GM23248 (cell line): ENCODE measurements at regions not wholly inside any gene's neighbourhood (a gene's known extent, or its start where the extent isn't known, plus 50 kb on each side); places are given as distances from the start of the nearest gene placed in this dataset.

Experiments
- DNase-seq: peaks from one replicate; pipeline ENCODE4 v3.0.0-alpha.2; 2015
- H2AFZ ChIP-seq: fragments of 200-600 bp; sonication (generic); 2 replicates; pipeline ENCODE4 v1.6.1; 2016; ENCODE audit warnings: antibody characterized with exemption
- H3F3A ChIP-seq: fragments of 200-600 bp; sonication (generic); 2 replicates; pipeline ENCODE4 v1.6.1; 2016; ENCODE audit warnings: mild to moderate bottlenecking, antibody characterized with exemption, mixed run types; ENCODE audit not compliant: insufficient read depth
- H3K27ac ChIP-seq: fragments of 200-600 bp; sonication (generic); 2 replicates; pipeline ENCODE4 v1.5.1; 2016; ENCODE audit warnings: mild to moderate bottlenecking
- H3K27me3 ChIP-seq: fragments of 200-600 bp; sonication (generic); replicated peaks from 2 replicates; pipeline ENCODE4 v1.6.1; 2016; ENCODE audit warnings: mild to moderate bottlenecking; ENCODE audit not compliant: insufficient read depth
- H3K36me3 ChIP-seq: fragments of 200-600 bp; sonication (generic); 2 replicates; pipeline ENCODE4 v1.6.1; 2016; ENCODE audit warnings: low read depth, mild to moderate bottlenecking
- H3K4me1 ChIP-seq: fragments of 200-600 bp; sonication (generic); 2 replicates; pipeline ENCODE4 v1.6.1; 2016; ENCODE audit warnings: mild to moderate bottlenecking; ENCODE audit not compliant: insufficient read depth
- H3K4me2 ChIP-seq: fragments of 200-600 bp; sonication (generic); one replicate; pipeline ENCODE4 v1.6.1; 2016; ENCODE audit warnings: mild to moderate bottlenecking; ENCODE audit not compliant: unreplicated experiment
- H3K4me3 ChIP-seq: fragments of 200-600 bp; sonication (generic); 2 replicates; pipeline ENCODE4 v1.5.1; 2016; ENCODE audit warnings: mild to moderate bottlenecking
- H3K79me2 ChIP-seq: fragments of 200-600 bp; sonication (generic); 2 replicates; pipeline ENCODE4 v1.6.1; 2016; ENCODE audit warnings: mild to moderate bottlenecking; ENCODE audit not compliant: insufficient read depth
- H3K9ac ChIP-seq: fragments of 200-600 bp; sonication (generic); 2 replicates; pipeline ENCODE4 v1.6.1; 2016; ENCODE audit warnings: mild to moderate bottlenecking
- H3K9me2 ChIP-seq: fragments of 200-600 bp; sonication (generic); 2 replicates; pipeline ENCODE4 v1.6.1; 2016; ENCODE audit warnings: mixed run types, mild to moderate bottlenecking, moderate library complexity; ENCODE audit not compliant: insufficient read depth
- H3K9me3 ChIP-seq: fragments of 200-600 bp; sonication (generic); one replicate; pipeline ENCODE4 v1.6.1; 2017; ENCODE audit warnings: low read depth
- H4K20me1 ChIP-seq: fragments of 200-600 bp; sonication (generic); 2 replicates; pipeline ENCODE4 v1.6.0; 2016; ENCODE audit not compliant: insufficient read depth
- EZH2 ChIP-seq: fragments of 200-600 bp; sonication (generic); IDR thresholded peaks from 2 replicates; pipeline ENCODE4 v1.6.1; 2018; ENCODE audit warnings: antibody characterized with exemption, mild to moderate bottlenecking; ENCODE audit not compliant: insufficient read depth, poor library complexity, severe bottlenecking
- EZH2phosphoT487 ChIP-seq: fragments of 200-600 bp; sonication (generic); IDR thresholded peaks from 2 replicates; pipeline ENCODE4 v1.6.1; 2018; ENCODE audit warnings: antibody characterized with exemption, moderate library complexity, mild to moderate bottlenecking, low read depth; ENCODE audit not compliant: insufficient read depth
- WGBS, 2 experiments: methylation state at CpG; one replicate each; pipeline ENCODE4 v1.1.6; 2015 to 2017; ENCODE audit warnings: low lambda C conversion rate in 2 of 2, low coverage in 1 of 2; ENCODE audit errors: missing lambda C conversion rate in 2 of 2; 5-methylcytosine and 5-hydroxymethylcytosine counted together
- in situ Hi-C: fragments of 300-500 bp; cut with MboI; formaldehyde crosslinking; loops from 2 replicates; pipeline ENCODE4 v1.15.0; 2020

GRCh38 chr5:2217219-2217618 lies 334.5 kb upstream of the IRX4 start:
- H3K27me3 ChIP-seq = no peaks in the 10 kb centered on the region
- no peaks in the 10 kb centered on the region for H3K9me2 ChIP-seq
- 23 to 29% methylated on average over 4 of the region's 4 CpGs for WGBS, 2 experiments
- no peaks in the 10 kb centered on the region for H4K20me1 ChIP-seq
- no peaks in the 10 kb centered on the region for H3K79me2 ChIP-seq
- TF ChIP-seq EZH2phosphoT487 (no peak), EZH2 (no peak)
- no peak overlapping the region for H3K27ac ChIP-seq
- H3K4me3 ChIP-seq = no peak overlapping the region
- H3K36me3 ChIP-seq = no peaks in the 10 kb centered on the region
- no peak overlapping the region for H3K4me2 ChIP-seq
- no peak overlapping the region for H2AFZ ChIP-seq
- in situ Hi-C loops = no loop called here
- no peak overlapping the region for H3K9ac ChIP-seq
- H3F3A ChIP-seq = no peaks in the 10 kb centered on the region
- H3K4me1 ChIP-seq = no peaks in the 10 kb centered on the region
- no peaks in the 10 kb centered on the region for H3K9me3 ChIP-seq
- no peak for DNase-seq

- Histone ChIP-seq H4K20me1 (no peaks in the 10 kb centered on the region), H3K9me3 (no peaks in the 10 kb centered on the region), H3K9me2 (no peaks in the 10 kb centered on the region), H2AFZ (no peak overlapping the region), H3K79me2 (no peaks in the 10 kb centered on the region), H3F3A (no peaks in the 10 kb centered on the region), H3K4me1 (no peaks in the 10 kb centered on the region), H3K27ac (no peak overlapping the region), H3K27me3 (no peaks in the 10 kb centered on the region), H3K9ac (no peak overlapping the region), H3K4me2 (no peak overlapping the region), H3K36me3 (no peaks in the 10 kb centered on the region), H3K4me3 (no peak overlapping the region)
- in situ Hi-C loops = no loop called here
- WGBS, 2 experiments = 7 to 16% methylated on average over 15 of the region's 15 CpGs
- TF ChIP-seq EZH2 = no peak
- TF ChIP-seq EZH2phosphoT487 = no peak
- no peak for DNase-seq
These were observed 332.3 kb upstream of the IRX4 start for GRCh38 chr5:2214910-2215590.

- Histone ChIP-seq H2AFZ (no peak overlapping the region), H3K27ac (no peak overlapping the region), H4K20me1 (no peaks in the 10 kb centered on the region), H3K4me2 (no peak overlapping the region), H3K27me3 (no peaks in the 10 kb centered on the region), H3K9me2 (no peaks in the 10 kb centered on the region), H3K79me2 (no peaks in the 10 kb centered on the region), H3K36me3 (no peaks in the 10 kb centered on the region), H3K9me3 (no peaks in the 10 kb centered on the region), H3K9ac (no peak overlapping the region), H3K4me1 (no peaks in the 10 kb centered on the region), H3K4me3 (no peak overlapping the region), H3F3A (no peaks in the 10 kb centered on the region)
- DNase-seq = no peak
- TF ChIP-seq EZH2 (no peak), EZH2phosphoT487 (no peak)
- in situ Hi-C loops = no loop called here
- 40 to 41% methylated on average over 10 of the region's 10 CpGs for WGBS, 2 experiments
These were observed 330.5 kb upstream of the IRX4 start for GRCh38 chr5:2213121-2213730.

- H3K4me1 ChIP-seq = no peaks in the 10 kb centered on the region
- H3K4me3 ChIP-seq = no peak overlapping the region
- in situ Hi-C loops = no loop called here
- no peaks in the 10 kb centered on the region for H3K9me3 ChIP-seq
- no peak overlapping the region for H2AFZ ChIP-seq
- H3K36me3 ChIP-seq = no peaks in the 10 kb centered on the region
- H3F3A ChIP-seq = no peaks in the 10 kb centered on the region
- no peaks in the 10 kb centered on the region for H3K79me2 ChIP-seq
- TF ChIP-seq EZH2 (no peak), EZH2phosphoT487 (no peak)
- DNase-seq = no peak
- H3K4me2 ChIP-seq = no peak overlapping the region
- H3K27ac ChIP-seq = no peak overlapping the region
- no peaks in the 10 kb centered on the region for H3K27me3 ChIP-seq
- no peaks in the 10 kb centered on the region for H4K20me1 ChIP-seq
- 0 to 13% methylated on average over 3 of the region's 3 CpGs for WGBS, 2 experiments
- no peak overlapping the region for H3K9ac ChIP-seq
- no peaks in the 10 kb centered on the region for H3K9me2 ChIP-seq
These were observed 329.8 kb upstream of the IRX4 start for GRCh38 chr5:2212481-2212880.

DNA sequence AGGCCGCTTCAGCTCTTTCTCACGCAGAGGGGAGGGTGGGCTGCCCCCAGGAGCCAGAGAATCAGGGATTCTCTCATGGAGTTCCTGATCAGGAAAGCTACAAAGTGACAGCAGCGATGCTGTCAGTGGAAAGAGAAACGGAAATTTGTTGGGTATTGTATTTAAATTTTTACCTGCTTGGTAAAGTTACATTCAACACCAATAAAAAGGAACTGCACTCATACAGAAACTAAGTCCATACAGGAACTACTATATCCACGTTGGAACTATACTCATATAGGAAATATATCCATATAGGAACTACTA lies 325.5 kb upstream of the IRX4 start:
- in situ Hi-C loops = no loop called here
- no peak overlapping the region for H2AFZ ChIP-seq
- H3K4me3 ChIP-seq = no peak overlapping the region
- H4K20me1 ChIP-seq = no peaks in the 10 kb centered on the region
- no peak overlapping the region for H3K27ac ChIP-seq
- H3F3A ChIP-seq = no peaks in the 10 kb centered on the region
- no peaks in the 10 kb centered on the region for H3K9me2 ChIP-seq
- no peak overlapping the region for H3K9ac ChIP-seq
- DNase-seq = no peak
- TF ChIP-seq EZH2 (no peak), EZH2phosphoT487 (no peak)
- H3K9me3 ChIP-seq = no peaks in the 10 kb centered on the region
- 55 to 58% methylated on average over 5 of the region's 5 CpGs for WGBS, 2 experiments
- no peaks in the 10 kb centered on the region for H3K4me1 ChIP-seq
- H3K4me2 ChIP-seq = no peak overlapping the region
- no peaks in the 10 kb centered on the region for H3K27me3 ChIP-seq
- H3K36me3 ChIP-seq = no peaks in the 10 kb centered on the region
- no peaks in the 10 kb centered on the region for H3K79me2 ChIP-seq
